Activated gamma-delta T cell treated with anti-CD3 and anti-CD28 coated beads, Interleukin-2, amount 50 U/mL, for 16 hours (primary cell): ENCODE measurements at regions not wholly inside any gene's neighbourhood (a gene's known extent, or its start where the extent isn't known, plus 50 kb on each side); places are given as distances from the start of the nearest gene placed in this dataset.

ENCODE experiments used
- DNase-seq: peaks from one replicate; pipeline ENCODE4 v3.0.0-alpha.2; 2020; ENCODE audit warnings: low read depth

DNA sequence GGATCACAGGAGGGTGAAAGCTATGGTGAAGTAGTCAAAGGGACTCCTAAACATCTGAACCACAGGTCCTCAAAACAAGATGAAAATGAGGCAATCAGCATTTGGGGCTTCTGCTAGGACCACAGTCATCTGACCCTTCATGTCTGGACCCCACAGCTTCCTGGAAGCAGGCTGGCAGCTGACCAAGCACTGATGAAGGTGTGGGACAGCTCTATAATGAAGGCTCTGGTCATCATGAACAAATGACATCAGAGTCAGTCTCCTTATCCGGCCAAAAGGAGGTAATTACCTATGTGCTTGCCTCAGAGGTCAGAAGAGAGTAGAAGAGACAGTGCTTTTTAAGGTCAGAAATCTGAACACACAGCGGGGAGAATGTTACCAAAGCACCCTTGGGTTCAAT, 101.2 kb upstream of the GNAO1 start:
- no peak for DNase-seq

DNA sequence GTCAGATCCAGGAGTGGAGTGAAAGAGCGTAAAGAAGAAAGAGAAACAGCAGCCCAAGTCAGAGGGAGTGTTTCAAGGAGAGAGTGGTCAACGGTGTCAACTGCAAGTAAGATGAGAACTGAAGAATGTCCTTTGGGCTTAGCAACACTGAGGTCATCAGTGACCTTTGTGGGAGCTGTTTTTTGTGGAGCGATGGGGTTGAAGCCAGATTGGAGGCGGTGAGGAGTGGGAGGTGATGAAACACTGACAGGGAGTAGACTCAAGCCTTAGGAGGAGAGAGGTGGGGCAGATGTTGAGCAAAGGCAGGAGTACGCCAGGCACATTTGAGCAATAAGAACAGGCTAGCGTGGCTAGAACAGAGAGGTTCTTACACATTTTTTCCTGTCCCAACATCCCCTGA, 103.7 kb upstream of the GNAO1 start:
- no peak for DNase-seq

DNA sequence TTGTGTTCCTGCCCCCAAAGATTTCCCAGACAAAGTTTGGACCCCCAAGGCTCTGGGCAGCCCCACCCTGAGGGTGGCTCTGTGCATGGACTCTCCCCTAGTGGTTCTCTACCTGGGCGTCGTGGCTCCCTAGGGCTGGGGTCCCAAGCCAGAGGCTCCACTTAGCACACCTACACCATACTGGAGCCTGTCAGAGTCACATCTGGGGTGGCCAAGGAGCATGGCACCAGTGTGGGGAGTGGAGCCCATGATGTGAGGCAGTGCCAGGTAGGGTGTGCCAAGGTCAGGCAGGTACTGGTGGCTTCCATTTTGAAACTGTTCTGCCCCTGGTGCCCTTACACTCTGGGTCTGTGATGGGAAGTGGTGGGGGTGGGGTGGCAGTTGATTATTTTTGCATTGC, 109.9 kb upstream of the GNAO1 start:
- no peak for DNase-seq

DNA sequence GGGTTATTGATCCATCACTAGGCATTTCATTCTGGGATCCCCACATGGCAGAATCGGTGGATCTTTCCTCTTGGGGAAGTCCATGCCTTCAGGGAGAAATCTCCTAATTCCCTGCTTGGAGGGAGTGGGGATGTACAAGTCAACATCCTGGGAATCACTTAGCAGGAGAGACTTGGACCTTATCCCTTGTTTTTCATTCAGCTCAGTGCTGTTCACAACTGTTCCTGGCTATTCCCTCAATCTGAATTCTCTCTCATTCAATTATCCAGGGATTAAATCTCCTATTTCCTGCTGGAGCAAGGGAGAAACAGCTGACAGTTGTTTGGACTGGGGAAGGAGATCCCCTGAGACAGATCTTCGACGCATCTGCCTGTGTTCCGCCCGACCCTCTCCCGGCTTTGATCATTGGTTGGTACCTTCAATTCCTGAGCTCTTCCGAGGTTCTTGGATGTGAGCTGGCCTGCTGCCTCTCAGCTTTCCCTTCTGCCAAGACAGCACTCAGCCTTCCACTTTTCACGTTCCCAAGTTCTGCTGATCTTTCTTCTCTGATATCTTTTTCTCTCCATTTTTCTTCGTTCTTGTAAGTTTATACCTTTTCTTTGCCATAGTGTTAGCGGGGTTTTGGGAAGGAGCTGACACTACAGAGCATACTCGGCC, 115.4 kb upstream of the GNAO1 start:
- DNase-seq = no peak

- no peak for DNase-seq
These were observed 117.8 kb upstream of the GNAO1 start for GRCh38 chr16:56073508-56073907.

DNA sequence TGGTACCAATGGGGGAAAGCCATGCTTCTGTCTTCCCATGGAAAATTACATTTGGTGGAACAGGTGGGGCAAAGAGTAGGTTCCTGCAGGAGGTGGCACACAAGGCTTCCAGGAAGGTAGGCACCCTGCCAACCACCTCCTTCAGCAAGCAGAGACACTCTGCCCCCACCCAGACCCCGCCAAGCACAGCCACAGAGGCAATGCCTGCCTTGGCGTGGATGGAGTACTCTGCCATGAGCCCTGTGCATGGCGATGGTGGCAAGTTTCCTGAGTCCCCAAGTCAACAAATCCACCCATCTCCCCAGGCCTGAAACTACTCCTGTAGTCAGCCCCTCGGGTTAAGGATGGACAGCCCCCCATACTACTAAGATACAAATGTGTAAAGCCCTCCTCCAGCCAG, 119.2 kb upstream of the GNAO1 start:
- DNase-seq = no peak

GRCh38 chr16:56068816-56069215, 122.5 kb upstream of the GNAO1 start:
- DNase-seq = no peak

DNA sequence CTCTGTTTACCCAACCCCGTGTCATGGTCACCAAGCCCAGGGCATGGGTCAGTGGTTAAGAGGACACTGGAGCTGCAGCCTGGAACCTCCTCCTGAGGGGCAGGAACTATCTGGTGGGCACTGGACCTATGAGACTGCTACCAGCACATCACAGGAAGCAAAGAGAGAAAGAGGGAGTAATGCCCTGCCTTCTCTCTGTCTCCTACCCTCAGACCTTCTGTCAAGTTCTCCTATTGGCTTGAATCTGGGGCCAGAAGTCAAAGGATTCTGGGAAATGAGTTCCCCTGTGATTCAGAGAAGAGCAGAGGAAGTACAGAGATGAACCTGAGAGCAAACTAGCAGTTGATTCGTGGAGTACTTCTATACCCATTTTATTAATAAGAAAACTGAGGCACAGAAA, 123.0 kb upstream of the GNAO1 start:
- no peak for DNase-seq

- no peak for DNase-seq
These were observed 123.9 kb upstream of the GNAO1 start for GRCh38 chr16:56067406-56067805.

DNA sequence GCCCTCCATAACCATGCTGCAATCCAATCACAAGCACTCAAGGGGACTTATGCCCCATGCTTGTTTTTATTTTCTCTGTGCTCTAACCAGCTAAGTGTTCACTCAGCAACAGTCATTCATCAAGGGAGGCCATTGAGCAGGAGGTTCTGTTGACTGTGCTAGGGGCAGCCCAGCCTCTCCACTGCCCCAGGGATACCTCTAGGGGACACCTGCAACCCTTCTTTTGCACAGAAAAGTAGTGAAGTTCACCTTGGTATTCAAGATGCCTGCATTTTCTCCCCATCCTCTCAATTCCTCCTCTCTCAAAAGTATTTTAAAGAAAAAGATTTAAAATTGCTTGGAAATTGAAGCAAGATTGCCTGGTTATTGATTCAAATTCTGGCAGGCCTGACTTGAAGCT, 124.7 kb upstream of the GNAO1 start:
- no peak for DNase-seq

DNA sequence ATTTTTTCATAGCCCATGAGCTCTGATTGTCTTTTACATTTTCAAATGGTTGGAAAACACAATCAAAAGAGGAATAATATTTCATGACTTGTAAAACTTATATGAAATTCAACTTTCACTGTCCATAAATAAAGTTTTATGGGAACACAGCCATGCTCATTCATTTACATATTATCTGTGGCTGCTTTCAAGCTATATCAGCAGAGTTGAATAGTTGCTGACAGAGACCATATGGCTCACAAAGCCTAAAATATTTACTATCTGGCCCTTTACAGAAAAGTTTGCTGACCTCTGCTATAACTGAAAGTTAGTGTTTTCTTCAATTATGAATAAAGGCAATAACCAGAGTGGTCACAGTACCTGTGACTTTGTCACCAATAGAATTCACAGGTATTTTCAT, 128.2 kb upstream of the GNAO1 start:
- DNase-seq = no peak

DNA sequence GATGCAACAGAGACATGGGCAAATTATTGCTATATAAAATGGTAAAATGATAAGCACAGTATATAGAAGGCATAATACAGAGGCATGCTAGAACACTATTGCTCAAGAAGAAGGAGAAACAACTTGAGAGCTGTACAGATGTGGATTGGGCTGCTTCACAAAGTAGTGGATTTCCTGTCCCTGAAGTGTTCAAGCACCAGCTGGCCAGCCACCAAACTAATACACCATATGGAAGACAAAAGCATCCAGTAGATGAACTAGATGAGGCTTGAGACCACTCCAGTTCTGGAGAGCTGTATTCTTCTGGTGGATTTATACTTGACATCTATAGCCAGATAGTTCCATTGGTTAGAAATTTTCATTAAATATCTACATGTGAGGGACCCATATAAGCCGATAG, 134.1 kb upstream of the GNAO1 start:
- DNase-seq = no peak

DNA sequence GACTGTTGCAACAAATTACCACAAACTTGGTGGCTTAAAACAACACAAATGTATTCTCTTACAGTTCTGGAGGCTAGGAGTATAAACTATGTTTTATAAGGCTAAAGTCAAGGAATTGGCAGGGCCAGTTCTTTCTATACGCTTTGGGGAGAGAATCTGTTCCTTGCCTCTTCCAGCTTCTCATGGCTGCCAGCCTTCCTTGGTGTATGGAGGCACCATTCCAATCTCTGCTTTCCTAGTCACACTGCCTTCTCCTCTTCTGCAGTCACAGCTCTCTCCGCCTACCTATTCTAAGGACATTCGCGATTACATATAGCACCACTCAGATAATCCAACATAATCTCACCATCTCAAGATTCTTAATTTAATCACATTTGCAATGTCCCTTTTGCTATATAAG, 140.4 kb upstream of the GNAO1 start:
- no peak for DNase-seq

- no peak for DNase-seq
These were observed 142.7 kb upstream of the GNAO1 start for GRCh38 chr16:56048425-56049105.

GRCh38 chr16:56047307-56048234, 143.7 kb upstream of the GNAO1 start:
- DNase-seq = no peak

- no peak for DNase-seq
These were observed 148.9 kb upstream of the GNAO1 start for GRCh38 chr16:56042416-56042815.

- no peak for DNase-seq
These were observed 149.6 kb upstream of the GNAO1 start for GRCh38 chr16:56041556-56042140.

DNA sequence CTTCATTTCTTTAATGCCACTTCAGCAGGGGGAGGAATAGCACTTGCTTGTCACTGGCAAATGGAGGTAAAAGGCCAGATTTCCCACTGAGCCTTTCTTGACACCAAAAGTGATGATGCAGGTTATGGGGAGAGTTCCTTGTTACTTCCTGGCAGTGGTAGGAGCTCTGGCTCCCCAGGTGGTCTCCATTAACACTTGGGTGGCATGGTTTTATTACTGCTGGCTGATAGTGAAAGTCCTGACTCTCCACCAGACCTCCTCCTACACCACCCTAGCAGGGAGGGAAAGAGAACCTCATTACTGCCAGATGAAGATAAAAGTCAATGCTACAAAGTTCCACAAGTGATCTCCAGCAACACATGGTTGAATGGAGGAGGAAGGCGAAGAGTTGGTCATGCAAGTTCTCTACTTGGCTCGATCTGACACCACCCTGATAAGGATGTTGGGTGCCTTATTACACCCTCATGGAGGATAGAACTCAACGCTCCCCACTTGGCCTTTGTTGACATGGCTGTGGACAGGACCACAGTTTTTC, 152.7 kb upstream of the GNAO1 start:
- DNase-seq = no peak

- DNase-seq = no peak
These were observed 156.9 kb upstream of the CES5A start for GRCh38 chr16:56032072-56032471.

DNA sequence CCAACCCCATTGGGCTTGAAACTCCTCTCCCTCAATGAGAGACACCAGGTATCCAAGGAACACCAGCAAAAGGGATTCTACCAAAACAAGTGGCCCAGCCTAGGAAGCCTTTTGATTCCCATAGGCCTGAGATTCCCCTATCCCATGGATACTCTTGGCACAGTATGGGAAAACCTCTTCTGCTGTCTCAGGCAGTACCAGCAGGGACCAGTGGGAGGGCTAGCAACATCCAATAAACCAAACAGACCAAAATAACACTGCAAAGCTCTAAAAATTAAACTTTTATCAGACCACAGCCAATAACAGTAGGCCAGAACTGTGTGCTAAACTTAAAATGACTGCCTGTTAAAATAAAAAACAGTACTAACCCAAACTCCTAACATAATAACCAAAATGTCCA, 153.9 kb upstream of the CES5A start:
- no peak for DNase-seq

- DNase-seq = no peak
These were observed 147.6 kb upstream of the CES5A start for GRCh38 chr16:56022818-56023217.

- no peak for DNase-seq
These were observed 144.1 kb upstream of the CES5A start for GRCh38 chr16:56019274-56019673.
